DOHH2 (cell line): ENCODE measurements at regions not wholly inside any gene's neighbourhood (a gene's known extent, or its start where the extent isn't known, plus 50 kb on each side); places are given as distances from the start of the nearest gene placed in this dataset.

Experiments
- EZH2phosphoT487 ChIP-seq: fragments of 200-600 bp; sonication (generic); IDR thresholded peaks from 2 replicates; pipeline ENCODE4 v1.6.1; 2017; ENCODE audit warnings: borderline replicate concordance, mild to moderate bottlenecking, antibody characterized with exemption, low read length, moderate library complexity, mixed read lengths
- TF ChIP-seq, protein P1 (sequence below): fragments of 200-600 bp; sonication (generic); IDR thresholded peaks from one replicate; pipeline ENCODE4 v1.5.1; 2014; ENCODE audit warnings: antibody characterized with exemption, mild to moderate bottlenecking, low read depth, low read length; ENCODE audit not compliant: poor library complexity, severe bottlenecking

DNA sequence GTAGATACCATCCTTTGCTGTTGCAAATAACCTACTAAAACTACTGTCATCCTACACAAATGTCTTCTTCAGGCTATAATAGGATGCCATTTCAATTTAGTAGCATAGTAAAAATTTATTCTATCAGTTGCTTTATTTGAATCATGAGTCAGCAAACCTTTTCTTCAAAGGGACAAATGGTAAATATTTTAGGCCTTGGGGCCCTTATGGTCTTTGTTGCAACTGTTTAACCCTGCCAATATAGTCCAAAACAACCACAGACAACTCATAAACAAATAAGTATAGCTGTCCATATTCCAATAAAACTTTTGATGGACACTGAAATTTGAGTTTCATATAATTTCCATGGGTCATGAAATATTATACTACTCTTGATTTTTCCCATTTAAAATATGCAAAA lies 54.0 kb upstream of the CCBE1 start:
- TF ChIP-seq, protein P1, sequence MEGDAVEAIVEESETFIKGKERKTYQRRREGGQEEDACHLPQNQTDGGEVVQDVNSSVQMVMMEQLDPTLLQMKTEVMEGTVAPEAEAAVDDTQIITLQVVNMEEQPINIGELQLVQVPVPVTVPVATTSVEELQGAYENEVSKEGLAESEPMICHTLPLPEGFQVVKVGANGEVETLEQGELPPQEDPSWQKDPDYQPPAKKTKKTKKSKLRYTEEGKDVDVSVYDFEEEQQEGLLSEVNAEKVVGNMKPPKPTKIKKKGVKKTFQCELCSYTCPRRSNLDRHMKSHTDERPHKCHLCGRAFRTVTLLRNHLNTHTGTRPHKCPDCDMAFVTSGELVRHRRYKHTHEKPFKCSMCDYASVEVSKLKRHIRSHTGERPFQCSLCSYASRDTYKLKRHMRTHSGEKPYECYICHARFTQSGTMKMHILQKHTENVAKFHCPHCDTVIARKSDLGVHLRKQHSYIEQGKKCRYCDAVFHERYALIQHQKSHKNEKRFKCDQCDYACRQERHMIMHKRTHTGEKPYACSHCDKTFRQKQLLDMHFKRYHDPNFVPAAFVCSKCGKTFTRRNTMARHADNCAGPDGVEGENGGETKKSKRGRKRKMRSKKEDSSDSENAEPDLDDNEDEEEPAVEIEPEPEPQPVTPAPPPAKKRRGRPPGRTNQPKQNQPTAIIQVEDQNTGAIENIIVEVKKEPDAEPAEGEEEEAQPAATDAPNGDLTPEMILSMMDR, result no peak
- no peak for TF ChIP-seq EZH2phosphoT487
